OCI-LY7 (cell line): ENCODE measurements at regions not wholly inside any gene's neighbourhood (a gene's known extent, or its start where the extent isn't known, plus 50 kb on each side); places are given as distances from the start of the nearest gene placed in this dataset.

Experiments
- BruUV-seq: library from RNA; stranded (reverse); fragments of 400-500 nt; replicated peaks from 2 replicates; lab custom pipeline; 2021; lab: Mats Ljungman, UMichigan
- CTCF ChIA-PET: fragments of 300-600 bp; sonication (Branson Sonifier 250); formaldehyde crosslinking; loops from one replicate; lab custom pipeline; 2022; ENCODE audit warnings: antibody characterized with exemption; ENCODE audit not compliant: unreplicated experiment; lab: Charles Lee
- POLR2A ChIA-PET: fragments of 300-600 bp; sonication (Branson Sonifier 250); formaldehyde crosslinking; loops from one replicate; lab custom pipeline; 2022; ENCODE audit warnings: antibody characterized with exemption; lab: Charles Lee
- DNase-seq: peaks from one replicate; pipeline ENCODE4 v3.0.0-alpha.2; 2015; ENCODE audit warnings: low spot score
- H2AFZ ChIP-seq: fragments of 200-600 bp; sonication (generic), shearing (Covaris generic); 2 replicates; pipeline ENCODE4 v1.6.1; 2014; ENCODE audit warnings: mild to moderate bottlenecking, antibody characterized with exemption, low read length, moderate library complexity
- H3K27ac ChIP-seq: fragments of 200-600 bp; sonication (generic); 2 replicates; pipeline ENCODE4 v1.5.1; 2014; ENCODE audit warnings: mixed run types, low read depth, mild to moderate bottlenecking, moderate library complexity, low read length, inconsistent platforms; ENCODE audit not compliant: poor library complexity, severe bottlenecking
- H3K36me3 ChIP-seq: fragments of 200-600 bp; sonication (generic); 2 replicates; pipeline ENCODE4 v1.6.1; 2014; ENCODE audit warnings: mild to moderate bottlenecking, antibody characterized with exemption, low read length, moderate library complexity, mixed read lengths; ENCODE audit not compliant: insufficient read depth
- H3K4me1 ChIP-seq: fragments of 200-600 bp; sonication (generic); 2 replicates; pipeline ENCODE4 v1.5.1; 2014; ENCODE audit warnings: mild to moderate bottlenecking, low read length; ENCODE audit not compliant: insufficient read depth, poor library complexity, severe bottlenecking
- H3K4me2 ChIP-seq: fragments of 200-600 bp; sonication (generic); 2 replicates; pipeline ENCODE4 v1.6.1; 2014; ENCODE audit warnings: mild to moderate bottlenecking, low read length
- H3K4me3 ChIP-seq: fragments of 200-600 bp; sonication (generic); 2 replicates; pipeline ENCODE4 v1.5.1; 2014; ENCODE audit warnings: mild to moderate bottlenecking, low read depth, low read length; ENCODE audit not compliant: poor library complexity, severe bottlenecking
- H3K79me2 ChIP-seq: fragments of 200-600 bp; sonication (generic); 2 replicates; pipeline ENCODE4 v1.6.1; 2016; ENCODE audit warnings: low read depth, mild to moderate bottlenecking, low read length, moderate library complexity, mixed read lengths; ENCODE audit not compliant: insufficient read depth
- H3K9me2 ChIP-seq: fragments of 200-600 bp; sonication (generic); 2 replicates; pipeline ENCODE4 v1.6.1; 2016; ENCODE audit warnings: mild to moderate bottlenecking, low read length, mixed read lengths; ENCODE audit not compliant: insufficient read depth
- H3K9me3 ChIP-seq: fragments of 200-600 bp; sonication (generic); 2 replicates; pipeline ENCODE4 v1.6.1; 2014; ENCODE audit warnings: mild to moderate bottlenecking, mixed run types, low read length, mixed read lengths
- H4K20me1 ChIP-seq: fragments of 200-600 bp; sonication (generic); 2 replicates; pipeline ENCODE4 v1.6.1; 2014; ENCODE audit warnings: mild to moderate bottlenecking, antibody characterized with exemption, low read length, moderate library complexity, mixed read lengths; ENCODE audit not compliant: insufficient read depth
- EZH2phosphoT487 ChIP-seq: fragments of 200-600 bp; sonication (generic); IDR thresholded peaks from 2 replicates; pipeline ENCODE4 v1.6.1; 2018; ENCODE audit warnings: low read depth, borderline replicate concordance, mild to moderate bottlenecking, mixed run types, antibody characterized with exemption, low read length, moderate library complexity, mixed read lengths
- intact Hi-C: fragments of 100-400 bp; cut with micrococcal nuclease; formaldehyde crosslinking; loops from one replicate; pipeline ENCODE4 v1.10.0; 2022; ENCODE audit not compliant: unreplicated experiment
- TF ChIP-seq, protein P1 (sequence below): fragments of 200-600 bp; sonication (generic); conservative IDR thresholded peaks from 2 replicates; pipeline ENCODE4 v1.5.1; 2014; ENCODE audit warnings: mild to moderate bottlenecking, antibody characterized with exemption, low read length, moderate library complexity, mixed read lengths

DNA sequence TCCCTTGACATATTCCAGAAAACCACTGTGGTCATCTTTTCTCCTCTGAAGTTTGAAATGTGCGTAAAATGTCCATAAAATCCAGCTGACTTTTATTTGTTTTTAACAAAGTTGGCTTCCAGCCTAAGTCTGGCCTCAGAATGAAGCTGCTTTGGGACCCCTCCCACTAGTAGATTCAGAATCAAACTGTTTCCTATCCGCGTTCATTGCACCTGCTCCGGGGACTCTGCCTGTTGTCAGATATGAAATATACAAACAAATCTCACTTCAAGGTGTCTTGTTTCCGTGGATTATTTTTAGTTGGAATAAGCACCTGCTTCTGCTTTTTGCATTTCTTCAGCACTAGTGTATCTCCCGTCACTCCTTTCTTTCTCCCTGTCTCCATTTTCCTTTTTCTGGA lies 115.7 kb upstream of the FHL2 start:
- Histone ChIP-seq H3K79me2 (no peaks in the 10 kb centered on the region), H3K9me3 (no peaks in the 10 kb centered on the region), H3K4me3 (no peak overlapping the region), H3K9me2 (no peaks in the 10 kb centered on the region), H3K4me2 (no peak overlapping the region), H3K27ac (no peak overlapping the region), H4K20me1 (no peaks in the 10 kb centered on the region), H3K4me1 (no peaks in the 10 kb centered on the region), H2AFZ (no peak overlapping the region), H3K36me3 (no peaks in the 10 kb centered on the region)
- DNase-seq = no peak
- intact Hi-C loops = no loop called here
- BruUV-seq = no TSS peak
- ChIA-PET POLR2A (interaction anchor here (1.2 kb wide), 1 partner anchor 13 kb away, joined by 4 read pairs; no protein-coding TSS in a partner anchor), CTCF (no interaction called here)
- TF ChIP-seq EZH2phosphoT487 = no peak
- TF ChIP-seq, protein P1, sequence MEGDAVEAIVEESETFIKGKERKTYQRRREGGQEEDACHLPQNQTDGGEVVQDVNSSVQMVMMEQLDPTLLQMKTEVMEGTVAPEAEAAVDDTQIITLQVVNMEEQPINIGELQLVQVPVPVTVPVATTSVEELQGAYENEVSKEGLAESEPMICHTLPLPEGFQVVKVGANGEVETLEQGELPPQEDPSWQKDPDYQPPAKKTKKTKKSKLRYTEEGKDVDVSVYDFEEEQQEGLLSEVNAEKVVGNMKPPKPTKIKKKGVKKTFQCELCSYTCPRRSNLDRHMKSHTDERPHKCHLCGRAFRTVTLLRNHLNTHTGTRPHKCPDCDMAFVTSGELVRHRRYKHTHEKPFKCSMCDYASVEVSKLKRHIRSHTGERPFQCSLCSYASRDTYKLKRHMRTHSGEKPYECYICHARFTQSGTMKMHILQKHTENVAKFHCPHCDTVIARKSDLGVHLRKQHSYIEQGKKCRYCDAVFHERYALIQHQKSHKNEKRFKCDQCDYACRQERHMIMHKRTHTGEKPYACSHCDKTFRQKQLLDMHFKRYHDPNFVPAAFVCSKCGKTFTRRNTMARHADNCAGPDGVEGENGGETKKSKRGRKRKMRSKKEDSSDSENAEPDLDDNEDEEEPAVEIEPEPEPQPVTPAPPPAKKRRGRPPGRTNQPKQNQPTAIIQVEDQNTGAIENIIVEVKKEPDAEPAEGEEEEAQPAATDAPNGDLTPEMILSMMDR = no peak

DNA sequence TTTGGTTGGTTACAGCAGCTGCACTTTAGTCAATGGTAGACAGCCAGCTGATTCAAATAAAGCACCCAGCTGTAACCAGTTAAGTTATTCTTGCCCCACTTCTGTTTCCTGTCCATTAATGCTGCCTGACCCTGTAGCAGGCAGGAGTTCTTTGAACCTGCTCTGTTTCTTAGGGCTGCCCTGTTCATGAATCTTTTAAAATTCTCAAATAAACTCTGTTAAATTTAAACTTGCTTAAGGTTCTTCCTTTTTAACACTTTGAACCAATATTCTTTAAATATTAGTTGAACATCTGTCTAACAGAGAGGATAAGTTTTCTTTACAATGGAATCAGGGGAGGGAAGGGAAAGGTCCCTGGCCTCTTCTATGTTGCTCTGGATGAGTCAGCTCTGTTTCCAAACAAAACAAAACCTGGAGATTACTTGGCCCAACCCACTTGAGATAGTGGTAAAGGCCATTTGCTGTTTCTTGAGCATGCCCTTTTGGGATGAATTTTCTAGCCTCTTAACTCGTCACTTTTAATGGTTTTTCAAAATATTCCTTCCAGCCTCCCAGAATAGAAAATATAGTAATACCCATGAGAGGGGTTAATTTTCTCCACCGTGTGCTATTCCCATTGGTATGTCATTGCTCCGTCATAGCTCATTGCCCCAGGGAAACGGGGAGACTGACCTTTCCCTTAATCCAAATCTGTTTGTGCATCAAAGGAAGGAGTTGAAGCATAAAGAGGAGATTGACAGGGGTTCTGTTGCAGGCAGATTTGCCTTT lies 112.1 kb upstream of the FHL2 start:
- DNase-seq = peak; percentile 4
- Histone ChIP-seq H3K4me2 (no peak overlapping the region), H4K20me1 (no peaks in the 10 kb centered on the region), H3K79me2 (no peaks in the 10 kb centered on the region), H3K9me2 (no peaks in the 10 kb centered on the region), H3K36me3 (no peaks in the 10 kb centered on the region), H3K9me3 (no peaks in the 10 kb centered on the region), H3K4me1 (no peaks in the 10 kb centered on the region), H2AFZ (no peak overlapping the region), H3K4me3 (no peak overlapping the region), H3K27ac (no peak overlapping the region)
- ChIA-PET POLR2A (interaction anchor here (0.6 kb wide), 1 partner anchor 741 kb away, joined by 5 read pairs; no protein-coding TSS in a partner anchor), CTCF (no interaction called here)
- intact Hi-C loops = no loop called here
- TF ChIP-seq, protein P1 = no peak
- no peak for TF ChIP-seq EZH2phosphoT487
- BruUV-seq = no TSS peak
